ENCODE measurements at regions not wholly inside any gene's neighbourhood (a gene's known extent, or its start where the extent isn't known, plus 50 kb on each side); places are given as distances from the start of the nearest gene placed in this dataset.

DNA sequence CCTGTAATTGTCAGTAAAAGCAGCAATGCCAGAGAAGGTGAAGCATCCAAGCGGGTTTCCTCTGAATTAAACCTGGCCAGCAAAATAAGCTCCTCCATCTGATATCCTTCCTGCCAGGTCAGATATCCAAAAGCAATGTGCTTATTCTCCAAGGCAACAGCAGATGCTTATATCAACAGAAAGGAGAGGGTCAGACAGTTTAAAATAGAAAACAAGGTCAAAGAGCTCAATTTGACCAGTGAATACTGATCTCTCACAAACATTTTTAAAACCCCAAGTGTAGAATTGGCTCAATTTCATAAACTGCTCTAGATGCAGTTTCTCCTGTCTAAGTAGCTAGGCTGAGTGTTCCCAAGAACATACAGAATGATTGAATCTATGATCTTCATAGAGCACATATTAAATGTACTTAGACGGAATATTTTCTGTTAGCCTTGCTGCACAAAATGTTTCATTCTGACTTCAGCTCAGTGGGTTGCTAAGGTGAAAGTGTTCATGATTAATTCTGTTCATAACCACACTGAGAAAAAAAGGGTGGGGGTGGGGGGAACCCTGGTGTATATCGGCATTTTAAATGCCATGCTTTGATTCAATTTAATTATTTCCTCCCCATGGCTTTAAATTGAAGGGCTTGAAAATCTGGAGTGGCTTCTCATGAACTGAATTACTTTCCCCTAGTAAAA is 174.2 kb upstream of the ARHGAP20 start:
- TF ChIP-seq, protein P1, sequence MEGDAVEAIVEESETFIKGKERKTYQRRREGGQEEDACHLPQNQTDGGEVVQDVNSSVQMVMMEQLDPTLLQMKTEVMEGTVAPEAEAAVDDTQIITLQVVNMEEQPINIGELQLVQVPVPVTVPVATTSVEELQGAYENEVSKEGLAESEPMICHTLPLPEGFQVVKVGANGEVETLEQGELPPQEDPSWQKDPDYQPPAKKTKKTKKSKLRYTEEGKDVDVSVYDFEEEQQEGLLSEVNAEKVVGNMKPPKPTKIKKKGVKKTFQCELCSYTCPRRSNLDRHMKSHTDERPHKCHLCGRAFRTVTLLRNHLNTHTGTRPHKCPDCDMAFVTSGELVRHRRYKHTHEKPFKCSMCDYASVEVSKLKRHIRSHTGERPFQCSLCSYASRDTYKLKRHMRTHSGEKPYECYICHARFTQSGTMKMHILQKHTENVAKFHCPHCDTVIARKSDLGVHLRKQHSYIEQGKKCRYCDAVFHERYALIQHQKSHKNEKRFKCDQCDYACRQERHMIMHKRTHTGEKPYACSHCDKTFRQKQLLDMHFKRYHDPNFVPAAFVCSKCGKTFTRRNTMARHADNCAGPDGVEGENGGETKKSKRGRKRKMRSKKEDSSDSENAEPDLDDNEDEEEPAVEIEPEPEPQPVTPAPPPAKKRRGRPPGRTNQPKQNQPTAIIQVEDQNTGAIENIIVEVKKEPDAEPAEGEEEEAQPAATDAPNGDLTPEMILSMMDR (IDR thresholded peaks at IDR 0.05 in 2 of 3, conservative IDR thresholded peaks at IDR 0.05 in 1 of 3; ENCODE audit: borderline replicate concordance in 1 of 3, insufficient read depth in 1 of 3, low read depth in 2 of 3, low read length in 2 of 3), result no peak
- TF ChIP-seq POLR2A (IDR thresholded peaks at IDR 0.05; ENCODE audit: borderline replicate concordance, extremely low read depth, insufficient read depth, insufficient read length) (no peak), POLR2AphosphoS5 (IDR thresholded peaks at IDR 0.05; ENCODE audit: low read depth, low read length) (no peak), EZH2 (IDR thresholded peaks at IDR 0.05) (no peak), JUND (IDR thresholded peaks at IDR 0.05) (no peak), YY1 (IDR thresholded peaks at IDR 0.05; ENCODE audit: extremely low read depth, insufficient replicate concordance, low read depth, low read length) (no peak), CEBPB (IDR thresholded peaks at IDR 0.05; ENCODE audit: low read depth) (no peak), RAD21 (IDR thresholded peaks at IDR 0.05; ENCODE audit: low read depth) (no peak), SIN3A (IDR thresholded peaks at IDR 0.05; ENCODE audit: low read depth) (no peak), ZFX (IDR thresholded peaks at IDR 0.05) (no peak)
- TF ChIP-seq, protein P2, sequence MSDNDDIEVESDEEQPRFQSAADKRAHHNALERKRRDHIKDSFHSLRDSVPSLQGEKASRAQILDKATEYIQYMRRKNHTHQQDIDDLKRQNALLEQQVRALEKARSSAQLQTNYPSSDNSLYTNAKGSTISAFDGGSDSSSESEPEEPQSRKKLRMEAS (IDR thresholded peaks at IDR 0.05), result no peak
- TF ChIP-seq, protein P3, sequence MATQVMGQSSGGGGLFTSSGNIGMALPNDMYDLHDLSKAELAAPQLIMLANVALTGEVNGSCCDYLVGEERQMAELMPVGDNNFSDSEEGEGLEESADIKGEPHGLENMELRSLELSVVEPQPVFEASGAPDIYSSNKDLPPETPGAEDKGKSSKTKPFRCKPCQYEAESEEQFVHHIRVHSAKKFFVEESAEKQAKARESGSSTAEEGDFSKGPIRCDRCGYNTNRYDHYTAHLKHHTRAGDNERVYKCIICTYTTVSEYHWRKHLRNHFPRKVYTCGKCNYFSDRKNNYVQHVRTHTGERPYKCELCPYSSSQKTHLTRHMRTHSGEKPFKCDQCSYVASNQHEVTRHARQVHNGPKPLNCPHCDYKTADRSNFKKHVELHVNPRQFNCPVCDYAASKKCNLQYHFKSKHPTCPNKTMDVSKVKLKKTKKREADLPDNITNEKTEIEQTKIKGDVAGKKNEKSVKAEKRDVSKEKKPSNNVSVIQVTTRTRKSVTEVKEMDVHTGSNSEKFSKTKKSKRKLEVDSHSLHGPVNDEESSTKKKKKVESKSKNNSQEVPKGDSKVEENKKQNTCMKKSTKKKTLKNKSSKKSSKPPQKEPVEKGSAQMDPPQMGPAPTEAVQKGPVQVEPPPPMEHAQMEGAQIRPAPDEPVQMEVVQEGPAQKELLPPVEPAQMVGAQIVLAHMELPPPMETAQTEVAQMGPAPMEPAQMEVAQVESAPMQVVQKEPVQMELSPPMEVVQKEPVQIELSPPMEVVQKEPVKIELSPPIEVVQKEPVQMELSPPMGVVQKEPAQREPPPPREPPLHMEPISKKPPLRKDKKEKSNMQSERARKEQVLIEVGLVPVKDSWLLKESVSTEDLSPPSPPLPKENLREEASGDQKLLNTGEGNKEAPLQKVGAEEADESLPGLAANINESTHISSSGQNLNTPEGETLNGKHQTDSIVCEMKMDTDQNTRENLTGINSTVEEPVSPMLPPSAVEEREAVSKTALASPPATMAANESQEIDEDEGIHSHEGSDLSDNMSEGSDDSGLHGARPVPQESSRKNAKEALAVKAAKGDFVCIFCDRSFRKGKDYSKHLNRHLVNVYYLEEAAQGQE (IDR thresholded peaks at IDR 0.05; ENCODE audit: low read depth), result no peak
